GM12874 (cell line): ENCODE measurements at regions not wholly inside any gene's neighbourhood (a gene's known extent, or its start where the extent isn't known, plus 50 kb on each side); places are given as distances from the start of the nearest gene placed in this dataset.

Experiments
- CTCF ChIP-seq: IDR thresholded peaks from 2 replicates; pipeline ENCODE4 v1.5.1; 2011; ENCODE audit warnings: low read depth, mild to moderate bottlenecking, control low read depth, low read length, moderate library complexity; ENCODE audit not compliant: insufficient read depth

DNA sequence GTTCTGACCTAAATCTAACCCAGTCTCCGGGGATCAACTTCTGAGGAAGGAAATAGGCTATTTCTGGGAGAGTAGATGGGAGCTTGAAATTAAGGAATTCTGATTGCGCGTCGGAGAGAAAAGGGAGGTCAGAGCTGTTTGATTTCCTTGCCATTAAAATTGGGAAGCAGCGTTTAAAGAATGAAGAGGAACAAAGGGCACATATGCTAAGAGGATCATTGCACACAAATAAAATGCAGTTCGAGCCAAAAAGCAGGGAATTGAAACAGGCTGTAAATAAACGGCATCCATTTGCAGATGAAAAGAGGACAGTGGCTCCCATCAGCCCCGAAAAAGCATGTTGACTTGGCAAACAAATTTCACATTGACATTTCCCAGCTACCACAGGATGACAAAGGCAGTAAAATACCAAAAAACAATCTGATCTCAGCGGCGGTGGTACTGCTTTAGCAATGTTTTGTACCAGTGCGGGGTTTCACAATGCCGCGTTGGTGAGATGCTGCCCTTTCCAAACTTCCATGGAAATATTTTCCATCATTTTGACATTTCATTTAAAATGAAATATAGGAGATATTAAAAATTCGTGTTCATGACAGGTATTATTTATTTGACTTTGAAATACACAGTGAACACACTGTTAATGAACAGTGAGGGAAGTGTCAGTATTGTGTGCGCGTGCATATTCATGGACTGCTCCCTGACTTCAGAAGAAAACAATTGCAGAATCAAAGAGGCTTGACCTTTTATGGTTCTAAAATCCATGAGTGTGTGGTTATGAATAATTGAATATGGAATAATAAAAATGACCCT, 108.8 kb downstream of the SQOR start:
- no peak for TF ChIP-seq CTCF

GRCh38 chr15:45744236-45744589, 109.4 kb downstream of the SQOR start:
- TF ChIP-seq CTCF, result no peak

DNA sequence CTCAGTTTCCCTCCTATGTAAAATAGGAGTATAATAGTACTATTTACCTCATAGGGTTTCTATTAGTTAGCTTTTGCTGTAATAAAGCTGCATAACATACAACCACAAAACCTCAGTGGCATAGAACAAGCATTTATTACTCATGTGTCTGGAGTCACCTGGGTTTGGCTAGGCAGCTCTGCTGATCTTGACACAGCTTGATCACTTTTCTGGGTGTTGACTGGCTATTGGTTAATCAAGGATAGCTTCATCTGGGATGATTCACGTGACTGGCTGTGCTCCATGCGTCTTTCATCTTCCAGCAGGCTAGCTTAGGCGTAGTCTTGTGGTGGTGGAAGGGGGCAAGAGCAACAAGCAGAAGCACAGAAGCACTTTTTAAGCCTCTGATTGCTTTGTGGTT, 112.6 kb downstream of the SQOR start:
- no peak for TF ChIP-seq CTCF

- TF ChIP-seq CTCF, result no peak
Observed at GRCh38 chr15:45751629-45752028, 116.8 kb downstream of the SQOR start.

DNA sequence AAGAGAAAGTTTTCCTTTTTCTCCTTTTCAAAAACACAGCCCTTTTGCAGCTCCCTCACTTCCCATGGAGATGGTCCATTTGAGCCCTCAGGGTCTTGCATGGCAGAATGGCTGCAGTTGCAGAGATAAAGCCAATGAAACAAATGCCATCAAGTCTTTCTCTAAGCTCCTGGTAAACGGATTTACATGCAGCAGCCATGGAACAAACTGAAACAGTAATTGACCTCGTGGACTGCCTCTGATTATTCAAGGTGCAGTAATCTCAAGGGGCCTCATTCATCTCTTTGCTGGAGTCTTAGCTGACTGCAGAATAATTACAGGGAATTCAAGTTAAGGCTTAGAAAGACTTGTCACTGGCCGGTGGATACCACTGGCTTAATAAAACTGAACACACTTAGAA, 125.1 kb downstream of the SQOR start:
- no peak for TF ChIP-seq CTCF

DNA sequence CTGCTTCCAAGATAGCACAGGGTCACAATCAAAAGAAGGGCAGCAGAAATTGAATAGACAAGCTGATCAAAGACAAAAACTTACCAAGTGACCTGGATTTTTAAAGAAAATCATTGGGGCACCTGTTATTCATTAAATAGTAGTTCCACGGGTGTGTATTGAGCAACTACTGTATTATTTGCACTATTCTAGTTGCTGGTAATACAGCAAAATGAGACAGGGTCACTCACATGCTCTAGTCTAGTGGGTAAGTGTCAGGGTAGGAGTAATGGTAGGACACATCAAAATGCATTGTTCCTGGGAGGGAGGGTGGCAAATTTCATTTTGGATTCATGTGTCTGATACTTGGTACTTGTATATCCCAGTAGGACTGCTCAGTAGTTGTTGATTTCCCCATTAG, 127.9 kb downstream of the SQOR start:
- no peak for TF ChIP-seq CTCF

DNA sequence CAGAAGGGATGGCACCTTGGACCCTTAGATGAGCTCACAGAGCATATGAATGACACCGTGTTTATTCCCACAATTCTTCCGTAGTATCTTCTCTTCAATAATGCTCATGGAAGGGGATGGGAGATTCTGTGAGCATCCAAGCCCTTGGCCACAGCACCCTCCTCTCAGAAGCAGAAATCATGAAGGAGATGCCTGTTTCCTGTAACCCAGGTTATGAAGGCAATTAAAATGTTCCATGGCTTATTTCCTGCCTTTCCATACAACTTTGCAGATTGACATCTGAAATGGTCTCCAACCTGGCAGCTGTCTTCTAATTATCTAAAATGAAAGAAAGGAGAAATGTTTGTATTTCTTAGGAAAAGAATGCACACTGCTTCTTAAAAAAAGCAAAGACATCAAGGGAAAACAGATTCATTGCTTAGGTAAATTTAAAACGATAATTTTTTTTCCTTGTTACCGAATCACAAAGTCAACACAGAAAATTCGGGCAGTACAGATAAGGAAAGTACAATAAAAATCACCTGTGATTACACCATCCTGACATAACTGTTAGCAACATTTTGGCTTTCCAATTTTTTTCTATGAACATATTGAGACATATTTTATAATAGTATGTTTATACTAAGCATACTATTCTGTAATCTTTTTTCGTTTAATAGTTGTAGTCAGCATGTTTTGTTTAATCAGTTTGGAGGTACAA, 128.5 kb downstream of the SQOR start:
- no peak for TF ChIP-seq CTCF
